ENCODE measurements at regions not wholly inside any gene's neighbourhood (a gene's known extent, or its start where the extent isn't known, plus 50 kb on each side); places are given as distances from the start of the nearest gene placed in this dataset.

DNA sequence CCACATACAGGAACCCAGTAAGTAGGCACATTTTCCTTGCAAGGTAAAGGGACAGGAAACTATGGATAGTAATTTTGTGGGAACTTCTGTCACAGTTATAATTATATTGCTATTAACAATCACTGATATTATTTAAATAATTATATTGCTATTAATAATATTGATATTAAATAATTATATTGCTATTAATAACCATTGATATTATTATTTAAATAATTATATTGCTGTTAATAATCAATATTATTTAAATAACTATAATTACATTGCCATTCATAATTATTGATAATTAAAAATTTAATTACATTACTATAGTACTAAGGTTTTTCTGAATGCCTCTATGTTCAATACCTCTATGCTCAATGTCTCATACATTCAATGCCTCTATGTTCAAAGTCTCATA, 385.6 kb upstream of the SGCD start:
- no peaks in the 10 kb centered on the region for H3K27me3 ChIP-seq (ENCODE audit: control insufficient read depth in 4 of 4, insufficient read depth in 4 of 4, low read length in 3 of 4)
- no peak for TF ChIP-seq SP1 (IDR thresholded peaks at IDR 0.05)
- no peak for TF ChIP-seq YY1 (IDR thresholded peaks at IDR 0.05)
- TF ChIP-seq, protein P1, sequence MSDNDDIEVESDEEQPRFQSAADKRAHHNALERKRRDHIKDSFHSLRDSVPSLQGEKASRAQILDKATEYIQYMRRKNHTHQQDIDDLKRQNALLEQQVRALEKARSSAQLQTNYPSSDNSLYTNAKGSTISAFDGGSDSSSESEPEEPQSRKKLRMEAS (IDR thresholded peaks at IDR 0.05), result no peak
- TF ChIP-seq GABPA (IDR thresholded peaks at IDR 0.05 in 1 of 2, conservative IDR thresholded peaks at IDR 0.05 in 1 of 2), result no peak
- TF ChIP-seq, protein P2, sequence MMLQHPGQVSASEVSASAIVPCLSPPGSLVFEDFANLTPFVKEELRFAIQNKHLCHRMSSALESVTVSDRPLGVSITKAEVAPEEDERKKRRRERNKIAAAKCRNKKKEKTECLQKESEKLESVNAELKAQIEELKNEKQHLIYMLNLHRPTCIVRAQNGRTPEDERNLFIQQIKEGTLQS (IDR thresholded peaks at IDR 0.05), result no peak
- DNase-seq (ENCODE audit: low spot score), result no peak

DNA sequence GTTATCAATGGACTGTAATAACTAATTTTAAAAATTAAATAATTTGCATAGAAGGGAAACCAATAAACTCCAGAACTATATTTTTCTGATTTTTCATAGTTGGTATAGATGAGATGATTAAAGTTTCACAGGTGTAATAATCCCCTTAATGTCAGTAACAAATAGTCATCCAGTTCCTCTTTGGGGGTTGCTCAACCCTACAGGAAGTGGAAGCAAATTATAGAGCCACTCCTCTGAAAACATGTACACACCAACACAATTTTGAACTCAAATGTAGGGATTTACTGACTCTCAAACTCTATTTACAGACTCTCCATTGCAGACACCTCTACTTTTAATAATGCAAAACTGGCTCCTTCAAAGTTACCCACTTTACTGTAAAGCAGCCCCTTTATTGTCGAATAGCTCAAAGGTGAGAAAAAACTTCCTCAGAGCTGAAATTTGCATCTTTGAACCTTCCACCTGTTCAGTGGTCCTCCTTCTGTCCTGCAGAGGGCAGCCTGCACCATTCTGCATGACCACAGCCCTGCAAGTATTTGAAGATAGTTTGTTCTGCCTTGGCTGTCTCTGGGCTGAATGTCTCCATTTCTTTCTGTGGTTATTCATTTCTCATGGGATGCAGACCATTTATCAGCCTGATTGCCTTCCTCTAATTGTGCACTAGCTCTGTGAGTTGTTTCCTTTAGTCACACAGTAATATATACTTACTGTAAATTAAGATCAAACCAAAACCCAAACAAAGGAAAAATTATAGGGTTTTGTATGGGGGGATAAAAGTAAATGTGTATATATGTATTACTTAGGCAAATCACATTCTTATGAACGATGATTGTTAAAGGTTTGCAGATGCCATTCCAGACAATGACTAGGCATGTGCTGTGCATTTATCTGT, 383.2 kb upstream of the SGCD start:
- H3K9me3 ChIP-seq (ENCODE audit: control insufficient read depth in 4 of 4, low read length in 3 of 4), result no peaks in the 10 kb centered on the region
- no peak overlapping the region for H3K4me3 ChIP-seq (ENCODE audit: low read depth in 1 of 3, low read length in 3 of 3)
- TF ChIP-seq HNF4A (conservative IDR thresholded peaks at IDR 0.05), result peak in 1 of 2 donors; percentile 20
- TF ChIP-seq RAD21 (IDR thresholded peaks at IDR 0.05), result peak; percentile 91 to 94
- TF ChIP-seq HNF4G (IDR thresholded peaks at IDR 0.05), result no peak
- TF ChIP-seq, protein P3, sequence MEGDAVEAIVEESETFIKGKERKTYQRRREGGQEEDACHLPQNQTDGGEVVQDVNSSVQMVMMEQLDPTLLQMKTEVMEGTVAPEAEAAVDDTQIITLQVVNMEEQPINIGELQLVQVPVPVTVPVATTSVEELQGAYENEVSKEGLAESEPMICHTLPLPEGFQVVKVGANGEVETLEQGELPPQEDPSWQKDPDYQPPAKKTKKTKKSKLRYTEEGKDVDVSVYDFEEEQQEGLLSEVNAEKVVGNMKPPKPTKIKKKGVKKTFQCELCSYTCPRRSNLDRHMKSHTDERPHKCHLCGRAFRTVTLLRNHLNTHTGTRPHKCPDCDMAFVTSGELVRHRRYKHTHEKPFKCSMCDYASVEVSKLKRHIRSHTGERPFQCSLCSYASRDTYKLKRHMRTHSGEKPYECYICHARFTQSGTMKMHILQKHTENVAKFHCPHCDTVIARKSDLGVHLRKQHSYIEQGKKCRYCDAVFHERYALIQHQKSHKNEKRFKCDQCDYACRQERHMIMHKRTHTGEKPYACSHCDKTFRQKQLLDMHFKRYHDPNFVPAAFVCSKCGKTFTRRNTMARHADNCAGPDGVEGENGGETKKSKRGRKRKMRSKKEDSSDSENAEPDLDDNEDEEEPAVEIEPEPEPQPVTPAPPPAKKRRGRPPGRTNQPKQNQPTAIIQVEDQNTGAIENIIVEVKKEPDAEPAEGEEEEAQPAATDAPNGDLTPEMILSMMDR (IDR thresholded peaks at IDR 0.05; ENCODE audit: low read depth, low read length, missing input control), result peak; percentile 76
- H3K27ac ChIP-seq (ENCODE audit: low read depth in 1 of 2, low read length in 2 of 2), result no peak overlapping the region
- no peaks in the 10 kb centered on the region for H3K4me1 ChIP-seq (ENCODE audit: control insufficient read depth in 4 of 4, insufficient read depth in 4 of 4, low read length in 3 of 4)
- no peak for DNase-seq (ENCODE audit: low spot score)
- H3K9ac ChIP-seq (ENCODE audit: low read depth in 1 of 2, low read length in 2 of 2), result no peak overlapping the region
- WGBS, result 18% methylated on average over 2 of the region's 2 CpGs
- H3K27me3 ChIP-seq (ENCODE audit: control insufficient read depth in 4 of 4, insufficient read depth in 4 of 4, low read length in 3 of 4), result no peaks in the 10 kb centered on the region
- H3K36me3 ChIP-seq (ENCODE audit: control insufficient read depth in 4 of 4, insufficient read depth in 3 of 4, low read depth in 1 of 4, low read length in 3 of 4), result no peaks in the 10 kb centered on the region

More for the DNA sequence above, 385.6 kb upstream of the SGCD start:
- Histone ChIP-seq H3K9me3 (ENCODE audit: control insufficient read depth in 4 of 4, low read length in 3 of 4) (no peaks in the 10 kb centered on the region), H3K4me1 (ENCODE audit: control insufficient read depth in 4 of 4, insufficient read depth in 4 of 4, low read length in 3 of 4) (no peaks in the 10 kb centered on the region), H3K36me3 (ENCODE audit: control insufficient read depth in 4 of 4, insufficient read depth in 3 of 4, low read depth in 1 of 4, low read length in 3 of 4) (no peaks in the 10 kb centered on the region), H3K4me3 (ENCODE audit: low read depth in 1 of 3, low read length in 3 of 3) (no peak overlapping the region), H3K9ac (ENCODE audit: low read depth in 1 of 2, low read length in 2 of 2) (no peak overlapping the region), H3K27ac (ENCODE audit: low read depth in 1 of 2, low read length in 2 of 2) (no peak overlapping the region)

DNA sequence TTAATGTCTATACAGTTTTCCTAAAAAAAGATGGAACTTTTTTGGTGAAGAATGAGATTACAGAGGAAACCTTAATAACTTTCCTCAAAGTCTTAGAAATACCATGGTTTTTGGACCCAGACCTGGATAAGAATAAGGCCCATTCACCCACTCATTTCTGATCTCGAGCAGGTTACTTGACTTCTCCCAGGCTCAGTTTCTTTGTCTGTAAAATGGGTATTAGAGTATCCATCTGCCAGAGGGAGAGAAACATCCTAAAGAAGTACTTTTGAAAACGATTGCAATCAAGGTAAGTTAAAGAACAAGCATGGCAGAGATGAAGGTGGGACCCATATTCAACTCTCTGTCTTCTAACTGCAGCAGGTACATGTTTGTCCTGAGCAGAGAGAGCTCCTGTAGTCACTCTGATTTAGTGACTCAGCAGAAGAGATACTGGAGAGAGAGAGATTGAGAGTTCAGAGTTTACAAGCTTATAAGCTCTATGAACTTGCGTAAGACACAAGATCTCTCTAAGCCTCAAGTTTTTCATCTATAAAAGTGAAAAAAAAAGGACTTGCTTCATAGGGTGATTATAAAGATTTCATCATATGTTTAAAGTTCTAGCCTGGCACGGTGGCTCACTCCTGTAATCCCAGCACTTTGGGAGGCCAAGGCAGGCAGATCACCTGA, 379.4 kb upstream of the SGCD start:
- Histone ChIP-seq H3K27ac (ENCODE audit: low read depth in 1 of 2, low read length in 2 of 2) (no peak overlapping the region), H3K27me3 (ENCODE audit: control insufficient read depth in 4 of 4, insufficient read depth in 4 of 4, low read length in 3 of 4) (no peaks in the 10 kb centered on the region), H3K36me3 (ENCODE audit: control insufficient read depth in 4 of 4, insufficient read depth in 3 of 4, low read depth in 1 of 4, low read length in 3 of 4) (no peaks in the 10 kb centered on the region), H3K9me3 (ENCODE audit: control insufficient read depth in 4 of 4, low read length in 3 of 4) (no peaks in the 10 kb centered on the region), H3K4me1 (ENCODE audit: control insufficient read depth in 4 of 4, insufficient read depth in 4 of 4, low read length in 3 of 4) (no peaks in the 10 kb centered on the region), H3K4me3 (ENCODE audit: low read depth in 1 of 3, low read length in 3 of 3) (no peak overlapping the region), H3K9ac (ENCODE audit: low read depth in 1 of 2, low read length in 2 of 2) (no peak overlapping the region)
- TF ChIP-seq JUND (IDR thresholded peaks at IDR 0.05) (no peak), FOXA1 (IDR thresholded peaks at IDR 0.05) (no peak), HNF4G (IDR thresholded peaks at IDR 0.05) (no peak)
- TF ChIP-seq, protein P3 (IDR thresholded peaks at IDR 0.05; ENCODE audit: low read depth, low read length, missing input control), result no peak
- no peak for DNase-seq (ENCODE audit: low spot score)
- 65% methylated on average over 4 of the region's 4 CpGs for WGBS

All from liver (tissue), 8 donors.